ENCODE measurements at regions not wholly inside any gene's neighbourhood (a gene's known extent, or its start where the extent isn't known, plus 50 kb on each side); places are given as distances from the start of the nearest gene placed in this dataset.

DNA sequence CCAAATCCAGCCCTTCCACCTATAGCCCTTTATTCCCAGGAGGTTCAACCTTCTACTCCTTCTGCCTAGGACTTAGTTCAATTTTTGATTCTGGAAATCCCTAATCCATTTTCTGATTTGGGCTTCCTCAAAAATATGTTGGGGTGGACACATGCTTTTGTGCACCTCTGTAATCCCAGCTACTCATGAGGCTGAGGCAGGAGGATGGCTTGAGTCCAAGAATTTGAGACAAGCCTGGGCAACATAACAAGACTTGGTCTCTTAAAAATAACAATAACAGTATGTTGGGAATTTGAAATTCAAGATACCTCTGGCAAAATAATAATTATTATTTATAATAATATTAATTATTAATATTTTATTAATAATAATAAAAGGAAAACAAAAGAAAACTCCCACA, 188.7 kb upstream of the TLE4 start:
- TF ChIP-seq, protein P1, sequence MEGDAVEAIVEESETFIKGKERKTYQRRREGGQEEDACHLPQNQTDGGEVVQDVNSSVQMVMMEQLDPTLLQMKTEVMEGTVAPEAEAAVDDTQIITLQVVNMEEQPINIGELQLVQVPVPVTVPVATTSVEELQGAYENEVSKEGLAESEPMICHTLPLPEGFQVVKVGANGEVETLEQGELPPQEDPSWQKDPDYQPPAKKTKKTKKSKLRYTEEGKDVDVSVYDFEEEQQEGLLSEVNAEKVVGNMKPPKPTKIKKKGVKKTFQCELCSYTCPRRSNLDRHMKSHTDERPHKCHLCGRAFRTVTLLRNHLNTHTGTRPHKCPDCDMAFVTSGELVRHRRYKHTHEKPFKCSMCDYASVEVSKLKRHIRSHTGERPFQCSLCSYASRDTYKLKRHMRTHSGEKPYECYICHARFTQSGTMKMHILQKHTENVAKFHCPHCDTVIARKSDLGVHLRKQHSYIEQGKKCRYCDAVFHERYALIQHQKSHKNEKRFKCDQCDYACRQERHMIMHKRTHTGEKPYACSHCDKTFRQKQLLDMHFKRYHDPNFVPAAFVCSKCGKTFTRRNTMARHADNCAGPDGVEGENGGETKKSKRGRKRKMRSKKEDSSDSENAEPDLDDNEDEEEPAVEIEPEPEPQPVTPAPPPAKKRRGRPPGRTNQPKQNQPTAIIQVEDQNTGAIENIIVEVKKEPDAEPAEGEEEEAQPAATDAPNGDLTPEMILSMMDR (conservative IDR thresholded peaks at IDR 0.05 in 1 of 2, IDR thresholded peaks at IDR 0.05 in 1 of 2; ENCODE audit: low read depth in 1 of 2, low read length in 2 of 2), result no peak
- TF ChIP-seq EZH2 (IDR thresholded peaks at IDR 0.05; ENCODE audit: low read length, missing control alignments), result no peak
